Osteocyte (in vitro differentiated cells): ENCODE measurements at regions not wholly inside any gene's neighbourhood (a gene's known extent, or its start where the extent isn't known, plus 50 kb on each side); places are given as distances from the start of the nearest gene placed in this dataset.
"Not testable (repeated sequence)": the region's sequence is repeated elsewhere in the genome, so short reads cannot be mapped to it uniquely, and the experiment has no call there.

Source experiments
- DNase-seq: peaks from one replicate; pipeline ENCODE4 v3.0.0; 2021; ENCODE audit warnings: mixed read lengths; ENCODE audit not compliant: unreplicated experiment; ENCODE audit errors: extremely low spot score
- H3K27ac Mint-ChIP-seq: one replicate; pipeline ENCODE4 v1.8.0; 2021; ENCODE audit warnings: mild to moderate bottlenecking, mixed read lengths; ENCODE audit not compliant: unreplicated experiment
- H3K27me3 Mint-ChIP-seq: one replicate; pipeline ENCODE4 v1.8.0; 2021; ENCODE audit warnings: mixed read lengths; ENCODE audit not compliant: unreplicated experiment
- H3K36me3 Mint-ChIP-seq: one replicate; pipeline ENCODE4 v1.8.0; 2021; ENCODE audit warnings: mixed read lengths; ENCODE audit not compliant: unreplicated experiment
- H3K4me1 Mint-ChIP-seq: one replicate; pipeline ENCODE4 v1.8.0; 2021; ENCODE audit warnings: mixed read lengths; ENCODE audit not compliant: unreplicated experiment
- H3K4me3 Mint-ChIP-seq: one replicate; pipeline ENCODE4 v1.8.0; 2021; ENCODE audit warnings: mild to moderate bottlenecking, moderate library complexity, mixed read lengths; ENCODE audit not compliant: unreplicated experiment
- H3K9me3 Mint-ChIP-seq: one replicate; pipeline ENCODE4 v1.8.0; 2021; ENCODE audit warnings: mixed read lengths; ENCODE audit not compliant: unreplicated experiment
- CTCF ChIP-seq: fragments of 200-600 bp; sonication (generic); IDR thresholded peaks from 2 replicates; pipeline ENCODE4 v1.5.0; 2021; ENCODE audit warnings: antibody characterized with exemption, mild to moderate bottlenecking, moderate library complexity

GRCh38 chr19:28631961-28632360 is 581.0 kb downstream of the UQCRFS1 start:
- no peak overlapping the region for H3K27ac Mint-ChIP-seq
- H3K27me3 Mint-ChIP-seq = no peaks in the 10 kb centered on the region
- DNase-seq = no peak
- H3K9me3 Mint-ChIP-seq = peaks cover 16% of the 10 kb centered on the region
- no peaks in the 10 kb centered on the region for H3K36me3 Mint-ChIP-seq
- H3K4me1 Mint-ChIP-seq = no peaks in the 10 kb centered on the region
- no peak overlapping the region for H3K4me3 Mint-ChIP-seq
- TF ChIP-seq CTCF = no peak

- H3K36me3 Mint-ChIP-seq = no peaks in the 10 kb centered on the region
- no peak for DNase-seq
- H3K4me1 Mint-ChIP-seq = no peaks in the 10 kb centered on the region
- no peak overlapping the region for H3K4me3 Mint-ChIP-seq
- H3K27ac Mint-ChIP-seq = no peak overlapping the region
- H3K27me3 Mint-ChIP-seq = no peaks in the 10 kb centered on the region
- TF ChIP-seq CTCF = no peak
- H3K9me3 Mint-ChIP-seq = peaks cover 14% of the 10 kb centered on the region
Measured at GRCh38 chr19:28627669-28628068, 585.3 kb downstream of the UQCRFS1 start.

GRCh38 chr19:28626407-28626806 is 586.5 kb downstream of the UQCRFS1 start:
- H3K27me3 Mint-ChIP-seq, H3K4me1 Mint-ChIP-seq, H3K27ac Mint-ChIP-seq, H3K36me3 Mint-ChIP-seq, DNase-seq, H3K4me3 Mint-ChIP-seq: not testable (repeated sequence)
- peaks cover 17% of the 10 kb centered on the region for H3K9me3 Mint-ChIP-seq

GRCh38 chr19:28619816-28620429 is 593.0 kb downstream of the UQCRFS1 start:
- H3K27ac Mint-ChIP-seq = no peak overlapping the region
- H3K9me3 Mint-ChIP-seq = peaks cover 23% of the 10 kb centered on the region
- H3K4me3 Mint-ChIP-seq = no peak overlapping the region
- DNase-seq = no peak
- no peak for TF ChIP-seq CTCF
- H3K4me1 Mint-ChIP-seq = no peaks in the 10 kb centered on the region
- no peaks in the 10 kb centered on the region for H3K36me3 Mint-ChIP-seq
- H3K27me3 Mint-ChIP-seq = no peaks in the 10 kb centered on the region

GRCh38 chr19:28618504-28618903 is 594.4 kb downstream of the UQCRFS1 start:
- Mint-ChIP-seq H3K9me3 (peaks cover 36% of the 10 kb centered on the region), H3K4me1 (no peaks in the 10 kb centered on the region), H3K36me3 (no peaks in the 10 kb centered on the region)

More at GRCh38 chr19:28618504-28618903, 594.4 kb downstream of the UQCRFS1 start:
- no peak overlapping the region for H3K4me3 Mint-ChIP-seq
- TF ChIP-seq CTCF = no peak
- no peak overlapping the region for H3K27ac Mint-ChIP-seq
- no peaks in the 10 kb centered on the region for H3K27me3 Mint-ChIP-seq
- DNase-seq = no peak
